HG03571 (cell line): ENCODE measurements at regions not wholly inside any gene's neighbourhood (a gene's known extent, or its start where the extent isn't known, plus 50 kb on each side); places are given as distances from the start of the nearest gene placed in this dataset.

Source experiments
- ATAC-seq: cut with Tn5 transposase; IDR thresholded peaks from one replicate; pipeline ENCODE4 v1.9.1; 2021; ENCODE audit not compliant: unreplicated experiment

DNA sequence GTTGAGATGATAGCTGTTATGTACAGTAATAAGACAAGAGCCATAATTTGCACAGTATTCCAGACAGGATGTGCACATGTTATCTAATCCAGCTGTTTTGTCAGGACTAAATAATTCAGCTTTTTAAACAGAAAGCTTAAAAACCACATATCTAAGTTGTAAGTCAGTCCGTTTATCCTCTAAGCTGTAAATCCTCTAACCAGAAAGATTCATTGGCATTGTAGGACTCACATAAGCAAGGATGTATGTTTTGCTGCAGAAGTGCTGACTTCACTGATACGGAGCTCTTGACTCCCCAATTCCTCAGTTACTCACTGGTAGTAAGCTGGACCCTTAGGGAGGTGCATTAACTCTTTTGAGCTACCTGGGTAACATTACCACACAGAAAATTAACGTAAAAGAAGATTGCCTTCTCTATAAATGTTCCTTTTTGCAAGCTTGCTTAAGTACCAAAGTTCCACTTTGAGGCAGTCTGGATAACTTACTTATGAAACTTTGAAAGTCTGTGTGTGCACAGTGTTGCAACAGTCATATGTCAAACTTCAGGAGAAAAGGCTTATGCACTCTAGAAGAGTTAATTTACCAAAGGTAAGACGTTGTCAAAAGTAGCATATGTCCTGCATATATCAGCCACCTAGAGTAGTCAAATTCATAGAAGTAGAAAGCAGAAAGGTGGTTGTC, 58.3 kb upstream of the MAGEB2 start:
- ATAC-seq, result no peak

DNA sequence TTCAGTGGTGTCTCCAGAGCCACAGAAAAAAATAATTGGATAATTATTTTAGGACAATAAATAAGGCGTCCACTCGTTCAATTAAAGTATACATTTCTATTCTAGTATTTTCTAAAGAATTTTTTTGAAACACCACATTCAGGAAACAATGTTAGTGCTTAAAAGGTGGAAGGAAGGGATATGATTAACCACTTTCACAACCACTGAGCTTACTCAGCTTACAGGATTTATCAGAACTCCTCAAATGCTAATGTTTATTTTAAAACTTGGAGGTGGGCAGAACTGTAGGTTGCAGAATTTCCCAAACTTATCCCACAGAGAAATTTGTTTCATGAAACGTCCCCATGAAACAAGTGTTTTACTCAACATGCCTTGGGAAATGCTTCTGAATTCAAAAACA, 54.3 kb upstream of the MAGEB2 start:
- ATAC-seq, result no peak
